ENCODE measurements at regions not wholly inside any gene's neighbourhood (a gene's known extent, or its start where the extent isn't known, plus 50 kb on each side); places are given as distances from the start of the nearest gene placed in this dataset.
"Not testable (repeated sequence)": the region's sequence is repeated elsewhere in the genome, so short reads cannot be mapped to it uniquely, and the experiment has no call there.

GRCh38 chr13:100764937-100765336 is 90.3 kb upstream of the TMTC4 start:
- Mint-ChIP-seq H3K9me3 (no peaks in the 10 kb centered on the region; the same call in 1 of the 2 replicates), H3K27me3 (ENCODE audit: insufficient read depth) (peaks cover 4% of the 10 kb centered on the region; the same call in 1 of the 2 replicates), H3K36me3 (ENCODE audit: low read depth) (no peaks in the 10 kb centered on the region), H3K4me1 (ENCODE audit: low read depth) (no peaks in the 10 kb centered on the region), H3K4me3 (no peak overlapping the region), H3K27ac (no peak overlapping the region)
- no peak for DNase-seq
- TF ChIP-seq CTCF (IDR thresholded peaks at IDR 0.05), result no peak

- not testable (repeated sequence) for H3K4me3 Mint-ChIP-seq; H3K4me1 Mint-ChIP-seq (ENCODE audit: low read depth); DNase-seq
Observed at GRCh38 chr13:100762126-100762525, 87.5 kb upstream of the TMTC4 start.

GRCh38 chr13:100755891-100756290 is 81.3 kb upstream of the TMTC4 start:
- no peak overlapping the region for H3K4me3 Mint-ChIP-seq
- TF ChIP-seq CTCF (IDR thresholded peaks at IDR 0.05), result no peak
- H3K4me1 Mint-ChIP-seq (ENCODE audit: low read depth), result no peaks in the 10 kb centered on the region
- H3K36me3 Mint-ChIP-seq (ENCODE audit: low read depth), result no peaks in the 10 kb centered on the region
- H3K27me3 Mint-ChIP-seq (ENCODE audit: insufficient read depth), result peaks cover 2% of the 10 kb centered on the region; the same call in 1 of the 2 replicates
- DNase-seq, result no peak
- no peaks in the 10 kb centered on the region for H3K9me3 Mint-ChIP-seq
- H3K27ac Mint-ChIP-seq, result no peak overlapping the region

More at GRCh38 chr13:100762126-100762525, 87.5 kb upstream of the TMTC4 start:
- not testable (repeated sequence) for H3K27ac Mint-ChIP-seq; H3K9me3 Mint-ChIP-seq; H3K27me3 Mint-ChIP-seq (ENCODE audit: insufficient read depth); H3K36me3 Mint-ChIP-seq (ENCODE audit: low read depth)

- H3K4me3 Mint-ChIP-seq, result no peak overlapping the region
- H3K27ac Mint-ChIP-seq, result no peak overlapping the region
- H3K9me3 Mint-ChIP-seq, result no peaks in the 10 kb centered on the region
- no peaks in the 10 kb centered on the region for H3K36me3 Mint-ChIP-seq (ENCODE audit: low read depth)
- no peaks in the 10 kb centered on the region for H3K4me1 Mint-ChIP-seq (ENCODE audit: low read depth)
- DNase-seq, result no peak
- no peak for TF ChIP-seq CTCF (IDR thresholded peaks at IDR 0.05)
- peaks cover 2% of the 10 kb centered on the region; the same call in 1 of the 2 replicates for H3K27me3 Mint-ChIP-seq (ENCODE audit: insufficient read depth)
Observed at GRCh38 chr13:100754459-100754858, 79.9 kb upstream of the TMTC4 start.

GRCh38 chr13:100753376-100753775 is 78.8 kb upstream of the TMTC4 start:
- no peak for TF ChIP-seq CTCF (IDR thresholded peaks at IDR 0.05)

GRCh38 chr13:100751826-100752225 is 77.2 kb upstream of the TMTC4 start:
- no peak for TF ChIP-seq CTCF (IDR thresholded peaks at IDR 0.05)
- Mint-ChIP-seq H3K9me3 (no peaks in the 10 kb centered on the region), H3K27ac (no peak overlapping the region), H3K36me3 (ENCODE audit: low read depth) (no peaks in the 10 kb centered on the region), H3K4me3 (no peak overlapping the region), H3K4me1 (ENCODE audit: low read depth) (no peaks in the 10 kb centered on the region), H3K27me3 (ENCODE audit: insufficient read depth) (peaks cover 2% of the 10 kb centered on the region; the same call in 1 of the 2 replicates)
- no peak for DNase-seq

More at GRCh38 chr13:100753376-100753775, 78.8 kb upstream of the TMTC4 start:
- DNase-seq, result no peak
- H3K9me3 Mint-ChIP-seq, result no peaks in the 10 kb centered on the region
- no peaks in the 10 kb centered on the region for H3K36me3 Mint-ChIP-seq (ENCODE audit: low read depth)
- no peak overlapping the region for H3K4me3 Mint-ChIP-seq
- no peaks in the 10 kb centered on the region for H3K4me1 Mint-ChIP-seq (ENCODE audit: low read depth)
- H3K27ac Mint-ChIP-seq, result no peak overlapping the region
- peaks cover 2% of the 10 kb centered on the region; the same call in 1 of the 2 replicates for H3K27me3 Mint-ChIP-seq (ENCODE audit: insufficient read depth)
